OCI-LY1 (cell line): ENCODE measurements at regions not wholly inside any gene's neighbourhood (a gene's known extent, or its start where the extent isn't known, plus 50 kb on each side); places are given as distances from the start of the nearest gene placed in this dataset.

Experiments
- EZH2 ChIP-seq: fragments of 200-600 bp; sonication (generic), shearing (Covaris generic); IDR thresholded peaks from 2 replicates; pipeline ENCODE4 v1.8.0; 2017; ENCODE audit warnings: borderline replicate concordance, mixed run types, mild to moderate bottlenecking, antibody characterized with exemption, low read length, moderate library complexity, mixed read lengths
- TF ChIP-seq, protein P1 (sequence below): fragments of 200-600 bp; sonication (generic), shearing (Covaris generic); IDR thresholded peaks from 2 replicates; pipeline ENCODE4 v1.5.1; 2017; ENCODE audit warnings: mild to moderate bottlenecking, antibody characterized with exemption, low read length, moderate library complexity, mixed read lengths

DNA sequence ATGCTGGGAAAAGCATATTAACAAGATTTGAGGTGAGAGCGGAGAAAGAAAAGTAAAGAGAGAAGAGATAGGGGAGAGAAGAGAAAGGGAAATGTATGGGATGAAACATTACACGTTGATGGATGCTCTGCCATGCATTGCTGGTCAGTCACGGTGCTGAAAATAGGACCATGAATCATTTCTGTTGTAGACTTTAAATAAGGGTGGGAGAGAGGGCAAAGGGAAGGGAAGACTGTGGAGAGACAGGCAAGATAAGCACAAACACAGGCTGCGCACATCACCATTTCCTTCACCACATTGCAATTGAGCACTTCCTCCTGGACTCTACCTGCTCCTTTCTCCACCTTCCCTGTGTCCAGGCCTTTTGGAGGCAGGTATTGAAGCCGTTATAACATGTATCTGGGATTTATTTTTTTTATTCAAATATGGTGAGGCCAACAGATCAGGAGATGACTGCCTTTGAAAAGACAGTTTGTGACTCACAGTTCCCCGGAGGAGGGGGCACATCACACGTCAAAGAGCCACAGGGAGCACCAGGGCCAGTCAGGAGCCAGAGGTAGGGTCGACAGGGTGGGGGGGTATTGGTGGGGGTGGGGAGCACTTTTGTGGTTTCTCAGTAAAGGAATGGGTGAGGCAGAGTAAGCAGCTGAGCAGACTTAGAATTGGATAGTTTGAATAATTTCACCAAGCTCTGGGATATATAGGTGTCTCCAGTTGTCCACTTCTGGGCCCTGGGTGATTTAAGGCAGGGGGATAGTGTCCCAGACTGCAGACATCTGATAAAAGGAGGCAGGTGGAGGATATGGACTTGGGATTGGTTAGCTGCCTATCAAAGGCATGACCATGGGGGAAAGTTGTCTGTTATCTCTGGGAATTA lies 372.8 kb upstream of the ST6GAL2 start:
- TF ChIP-seq, protein P1, sequence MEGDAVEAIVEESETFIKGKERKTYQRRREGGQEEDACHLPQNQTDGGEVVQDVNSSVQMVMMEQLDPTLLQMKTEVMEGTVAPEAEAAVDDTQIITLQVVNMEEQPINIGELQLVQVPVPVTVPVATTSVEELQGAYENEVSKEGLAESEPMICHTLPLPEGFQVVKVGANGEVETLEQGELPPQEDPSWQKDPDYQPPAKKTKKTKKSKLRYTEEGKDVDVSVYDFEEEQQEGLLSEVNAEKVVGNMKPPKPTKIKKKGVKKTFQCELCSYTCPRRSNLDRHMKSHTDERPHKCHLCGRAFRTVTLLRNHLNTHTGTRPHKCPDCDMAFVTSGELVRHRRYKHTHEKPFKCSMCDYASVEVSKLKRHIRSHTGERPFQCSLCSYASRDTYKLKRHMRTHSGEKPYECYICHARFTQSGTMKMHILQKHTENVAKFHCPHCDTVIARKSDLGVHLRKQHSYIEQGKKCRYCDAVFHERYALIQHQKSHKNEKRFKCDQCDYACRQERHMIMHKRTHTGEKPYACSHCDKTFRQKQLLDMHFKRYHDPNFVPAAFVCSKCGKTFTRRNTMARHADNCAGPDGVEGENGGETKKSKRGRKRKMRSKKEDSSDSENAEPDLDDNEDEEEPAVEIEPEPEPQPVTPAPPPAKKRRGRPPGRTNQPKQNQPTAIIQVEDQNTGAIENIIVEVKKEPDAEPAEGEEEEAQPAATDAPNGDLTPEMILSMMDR: no peak
- no peak for TF ChIP-seq EZH2
